Prostate gland (tissue), 2 donors: ENCODE measurements at regions not wholly inside any gene's neighbourhood (a gene's known extent, or its start where the extent isn't known, plus 50 kb on each side); places are given as distances from the start of the nearest gene placed in this dataset.

Experiments
- DNase-seq: peaks from one replicate; pipeline ENCODE4 v3.0.0-alpha.2; 2019; ENCODE audit warnings: low spot score
- H3K27ac ChIP-seq, 2 donors: fragments of 200-600 bp; sonication (generic); 2 replicates each; pipeline ENCODE4 v1.5.1; 2017 to 2019
- H3K27me3 ChIP-seq: fragments of 200-600 bp; sonication (generic); replicated peaks from 2 replicates; pipeline ENCODE4 v1.5.1; 2019; ENCODE audit not compliant: insufficient read depth
- H3K36me3 ChIP-seq, 2 donors: fragments of 200-600 bp; sonication (generic); 1 replicate in 1 of 2; 2 replicates in 1 of 2; pipeline versions ENCODE4 v1.5.1 to v1.8.1; 2017 to 2019
- H3K4me1 ChIP-seq: fragments of 200-600 bp; sonication (generic); replicated peaks from 2 replicates; pipeline ENCODE4 v1.5.1; 2019
- H3K4me3 ChIP-seq, 2 donors: fragments of 200-600 bp; sonication (generic); 2 replicates each; pipeline ENCODE4 v1.5.1; 2017 to 2019
- H3K9me3 ChIP-seq: fragments of 200-600 bp; sonication (generic); 2 replicates; pipeline ENCODE4 v1.5.1; 2017
- POLR2A ChIP-seq: fragments of 450-650 bp; IDR thresholded peaks from one replicate; pipeline ENCODE4 v1.6.1; 2016; ENCODE audit warnings: antibody characterized with exemption, mild to moderate bottlenecking
- POLR2AphosphoS5 ChIP-seq: sonication (generic); formaldehyde crosslinking; IDR thresholded peaks from one replicate; pipeline ENCODE4 v1.6.1; 2017; ENCODE audit warnings: antibody characterized with exemption
- WGBS: methylation state at CpG from one replicate; pipeline ENCODE4 v1.1.5; 2018; 5-methylcytosine and 5-hydroxymethylcytosine counted together
- intact Hi-C: fragments of 100-400 bp; cut with DNase I; formaldehyde crosslinking; loops from one replicate; pipeline ENCODE4 v1.14.2; 2022
- TF ChIP-seq, protein P1 (sequence below), 4 experiments: fragments of 200-600 bp in 2 of 4; fragments of 450-650 bp in 2 of 4; sonication (generic) in 2 of 4; IDR thresholded peaks; 1 replicate in 3 of 4; 2 replicates in 1 of 4; pipeline ENCODE4 v1.5.1; 2016 to 2019; ENCODE audit warnings: antibody characterized with exemption in 4 of 4, mild to moderate bottlenecking in 2 of 4, moderate library complexity in 2 of 4

DNA sequence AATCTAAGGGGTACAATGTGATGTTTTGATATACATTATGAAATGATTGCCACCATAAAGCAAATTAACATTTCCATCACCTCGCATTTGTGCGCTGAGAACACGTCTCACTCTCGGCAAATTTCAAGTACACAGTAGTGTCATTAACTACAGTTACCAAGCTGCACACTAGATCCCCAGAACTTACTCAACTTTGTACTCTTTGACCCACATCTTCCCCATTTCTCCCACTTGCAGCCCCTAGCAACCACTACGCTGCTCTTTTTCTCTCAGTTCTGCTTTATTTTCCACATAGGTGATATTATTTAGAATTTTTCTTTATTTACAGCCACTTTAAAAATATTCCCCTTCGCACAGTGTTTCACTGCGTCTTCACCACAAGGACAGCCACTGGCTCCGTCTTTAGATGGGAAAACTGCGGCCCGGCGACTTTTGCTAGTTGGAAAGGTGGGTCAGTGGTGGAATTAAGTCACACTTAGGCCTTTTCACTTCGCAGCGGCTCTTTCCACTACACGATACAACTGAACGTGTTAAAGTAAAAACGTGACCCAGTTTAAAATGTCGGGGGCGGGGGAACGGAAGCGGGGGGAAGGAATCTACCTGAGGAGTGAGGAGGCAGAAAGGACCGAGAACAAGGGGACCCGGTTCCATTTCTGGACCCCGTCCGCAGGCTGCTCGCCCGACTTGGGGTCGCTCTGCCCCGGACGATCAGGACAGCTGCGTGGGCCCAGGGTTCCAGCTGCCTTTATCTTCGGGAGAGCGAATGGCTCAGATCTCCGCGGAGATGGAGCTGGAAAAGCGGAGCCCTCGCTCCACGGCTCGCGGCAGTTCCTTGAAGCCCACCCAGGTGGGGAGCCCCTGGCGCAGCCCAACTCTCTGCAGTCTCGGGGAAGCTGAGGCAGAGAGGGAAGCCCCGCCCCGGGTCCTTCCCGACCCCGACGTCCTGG is 486.1 kb downstream of the UQCRFS1 start:
- Histone ChIP-seq H3K27me3 (peaks cover 10% of the 10 kb centered on the region), H3K36me3 (no peaks in the 10 kb centered on the region), H3K4me3 (no peak overlapping the region), H3K9me3 (no peaks in the 10 kb centered on the region), H3K27ac (no peak overlapping the region), H3K4me1 (no peaks in the 10 kb centered on the region)
- WGBS, result 25% methylated on average over 46 of the region's 46 CpGs
- DNase-seq, result no peak
- intact Hi-C loops, result no loop called here
- TF ChIP-seq POLR2A (no peak), POLR2AphosphoS5 (no peak)
- TF ChIP-seq, protein P1, sequence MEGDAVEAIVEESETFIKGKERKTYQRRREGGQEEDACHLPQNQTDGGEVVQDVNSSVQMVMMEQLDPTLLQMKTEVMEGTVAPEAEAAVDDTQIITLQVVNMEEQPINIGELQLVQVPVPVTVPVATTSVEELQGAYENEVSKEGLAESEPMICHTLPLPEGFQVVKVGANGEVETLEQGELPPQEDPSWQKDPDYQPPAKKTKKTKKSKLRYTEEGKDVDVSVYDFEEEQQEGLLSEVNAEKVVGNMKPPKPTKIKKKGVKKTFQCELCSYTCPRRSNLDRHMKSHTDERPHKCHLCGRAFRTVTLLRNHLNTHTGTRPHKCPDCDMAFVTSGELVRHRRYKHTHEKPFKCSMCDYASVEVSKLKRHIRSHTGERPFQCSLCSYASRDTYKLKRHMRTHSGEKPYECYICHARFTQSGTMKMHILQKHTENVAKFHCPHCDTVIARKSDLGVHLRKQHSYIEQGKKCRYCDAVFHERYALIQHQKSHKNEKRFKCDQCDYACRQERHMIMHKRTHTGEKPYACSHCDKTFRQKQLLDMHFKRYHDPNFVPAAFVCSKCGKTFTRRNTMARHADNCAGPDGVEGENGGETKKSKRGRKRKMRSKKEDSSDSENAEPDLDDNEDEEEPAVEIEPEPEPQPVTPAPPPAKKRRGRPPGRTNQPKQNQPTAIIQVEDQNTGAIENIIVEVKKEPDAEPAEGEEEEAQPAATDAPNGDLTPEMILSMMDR (IDR thresholded peaks at IDR 0.05), result no peak

- Histone ChIP-seq H3K9me3 (no peaks in the 10 kb centered on the region), H3K27ac (no peak overlapping the region), H3K36me3 (no peaks in the 10 kb centered on the region), H3K4me3 (no peak overlapping the region), H3K27me3 (no peaks in the 10 kb centered on the region), H3K4me1 (no peaks in the 10 kb centered on the region)
- intact Hi-C loops, result no loop called here
- WGBS, result 87% methylated on average over 3 of the region's 3 CpGs
- no peak for TF ChIP-seq POLR2AphosphoS5
- no peak for TF ChIP-seq POLR2A
- TF ChIP-seq, protein P1 (IDR thresholded peaks at IDR 0.05), result no peak
- no peak for DNase-seq
Measured at GRCh38 chr19:28718909-28719308, 494.0 kb downstream of the UQCRFS1 start.

DNA sequence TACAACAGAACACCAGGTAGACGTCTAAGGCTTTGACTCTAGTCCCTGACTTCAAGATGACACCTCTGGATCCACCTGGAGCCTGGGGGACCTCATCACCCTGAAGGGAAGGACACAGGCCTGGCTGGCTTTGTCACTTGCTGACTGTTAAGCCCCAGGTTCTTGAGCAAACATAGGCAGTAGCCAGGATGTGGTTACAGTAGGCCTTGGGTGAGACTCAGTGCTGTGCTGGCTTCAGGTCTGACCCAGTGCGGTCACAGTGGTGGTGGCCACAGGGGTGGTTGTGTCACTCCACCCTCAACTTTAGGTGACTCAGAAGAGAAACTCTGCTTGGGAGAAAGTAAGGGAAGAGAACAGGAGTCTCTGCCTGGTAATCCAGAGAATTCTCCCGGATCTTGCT is 497.8 kb downstream of the UQCRFS1 start:
- Histone ChIP-seq H3K4me3 (no peak overlapping the region), H3K27me3 (no peaks in the 10 kb centered on the region), H3K9me3 (no peaks in the 10 kb centered on the region), H3K36me3 (no peaks in the 10 kb centered on the region), H3K27ac (no peak overlapping the region), H3K4me1 (no peaks in the 10 kb centered on the region)
- no peak for DNase-seq
- WGBS, result 83% methylated on average over 3 of the region's 3 CpGs
- intact Hi-C loops, result no loop called here
- TF ChIP-seq POLR2AphosphoS5 (no peak), POLR2A (no peak)
- TF ChIP-seq, protein P1 (IDR thresholded peaks at IDR 0.05), result no peak

GRCh38 chr19:28711411-28711810 is 501.5 kb downstream of the UQCRFS1 start:
- H3K9me3 ChIP-seq, result no peaks in the 10 kb centered on the region
- H3K27ac ChIP-seq, result no peak overlapping the region
- intact Hi-C loops, result no loop called here
- TF ChIP-seq, protein P1 (IDR thresholded peaks at IDR 0.05), result no peak
- TF ChIP-seq POLR2A (no peak), POLR2AphosphoS5 (no peak)
- DNase-seq, result no peak
- H3K36me3 ChIP-seq, result no peaks in the 10 kb centered on the region
- H3K27me3 ChIP-seq, result no peaks in the 10 kb centered on the region
- no peak overlapping the region for H3K4me3 ChIP-seq
- WGBS, result 65% methylated on average over 3 of the region's 3 CpGs
- H3K4me1 ChIP-seq, result no peaks in the 10 kb centered on the region

- Histone ChIP-seq H3K36me3 (no peaks in the 10 kb centered on the region), H3K4me3 (no peak overlapping the region), H3K4me1 (no peaks in the 10 kb centered on the region), H3K27me3 (no peaks in the 10 kb centered on the region), H3K9me3 (no peaks in the 10 kb centered on the region), H3K27ac (no peak overlapping the region)
- TF ChIP-seq, protein P1 (IDR thresholded peaks at IDR 0.05), result peak in 3 of 4 experiments; percentile 45 to 71 (median 65)
- TF ChIP-seq POLR2AphosphoS5, result no peak
- intact Hi-C loops, result no loop called here
- WGBS, result 8% methylated on average over 3 of the region's 3 CpGs
- DNase-seq, result no peak
Measured at GRCh38 chr19:28710278-28710677, 502.7 kb downstream of the UQCRFS1 start.
